ENCODE measurements at regions not wholly inside any gene's neighbourhood (a gene's known extent, or its start where the extent isn't known, plus 50 kb on each side); places are given as distances from the start of the nearest gene placed in this dataset.

- H3K4me3 ChIP-seq: no peak overlapping the region
- TF ChIP-seq CTCF (IDR thresholded peaks at IDR 0.05; ENCODE audit: low read depth, low read length): no peak
- no peak overlapping the region for H3K27ac ChIP-seq
- H3K36me3 ChIP-seq: no peaks in the 10 kb centered on the region
- H3K9me3 ChIP-seq (ENCODE audit: low read depth): no peaks in the 10 kb centered on the region
- no peaks in the 10 kb centered on the region for H3K4me1 ChIP-seq (ENCODE audit: low read depth)
- no peak for DNase-seq (ENCODE audit: low read depth in 1 of 2, low spot score in 1 of 2)
- H3K27me3 ChIP-seq: no peaks in the 10 kb centered on the region
Measured at GRCh38 chr9:26358836-26359235, 533.8 kb downstream of the CAAP1 start.

- no peak overlapping the region for H3K27ac ChIP-seq
- DNase-seq (ENCODE audit: low read depth in 1 of 2, low spot score in 1 of 2): no peak
- no peaks in the 10 kb centered on the region for H3K27me3 ChIP-seq
- no peak for TF ChIP-seq CTCF (IDR thresholded peaks at IDR 0.05; ENCODE audit: low read depth, low read length)
- no peaks in the 10 kb centered on the region for H3K4me1 ChIP-seq (ENCODE audit: low read depth)
- no peaks in the 10 kb centered on the region for H3K36me3 ChIP-seq
- H3K9me3 ChIP-seq (ENCODE audit: low read depth): no peaks in the 10 kb centered on the region
- no peak overlapping the region for H3K4me3 ChIP-seq
Measured at GRCh38 chr9:26357803-26358344, 534.7 kb downstream of the CAAP1 start.

GRCh38 chr9:26356491-26356890, 536.1 kb downstream of the CAAP1 start:
- Histone ChIP-seq H3K36me3 (no peaks in the 10 kb centered on the region), H3K9me3 (ENCODE audit: low read depth) (no peaks in the 10 kb centered on the region), H3K27me3 (no peaks in the 10 kb centered on the region), H3K27ac (no peak overlapping the region), H3K4me1 (ENCODE audit: low read depth) (no peaks in the 10 kb centered on the region), H3K4me3 (no peak overlapping the region)
- no peak for DNase-seq (ENCODE audit: low read depth in 1 of 2, low spot score in 1 of 2)
- TF ChIP-seq CTCF (IDR thresholded peaks at IDR 0.05; ENCODE audit: low read depth, low read length): no peak

- Histone ChIP-seq H3K9me3 (ENCODE audit: low read depth) (no peaks in the 10 kb centered on the region), H3K27me3 (no peaks in the 10 kb centered on the region), H3K4me3 (no peak overlapping the region)
Measured at GRCh38 chr9:26346942-26347477, 545.6 kb downstream of the CAAP1 start.

GRCh38 chr9:26341545-26341944, 551.1 kb downstream of the CAAP1 start:
- no peak for TF ChIP-seq CTCF (IDR thresholded peaks at IDR 0.05; ENCODE audit: low read depth, low read length)
- H3K27ac ChIP-seq: no peak overlapping the region
- no peaks in the 10 kb centered on the region for H3K9me3 ChIP-seq (ENCODE audit: low read depth)
- DNase-seq (ENCODE audit: low read depth in 1 of 2, low spot score in 1 of 2): no peak
- no peaks in the 10 kb centered on the region for H3K27me3 ChIP-seq
- H3K4me1 ChIP-seq (ENCODE audit: low read depth): no peaks in the 10 kb centered on the region
- H3K4me3 ChIP-seq: no peak overlapping the region
- no peaks in the 10 kb centered on the region for H3K36me3 ChIP-seq

More at GRCh38 chr9:26346942-26347477, 545.6 kb downstream of the CAAP1 start:
- Histone ChIP-seq H3K27ac (no peak overlapping the region), H3K4me1 (ENCODE audit: low read depth) (no peaks in the 10 kb centered on the region), H3K36me3 (no peaks in the 10 kb centered on the region)
- no peak for TF ChIP-seq CTCF (IDR thresholded peaks at IDR 0.05; ENCODE audit: low read depth, low read length)
- DNase-seq (ENCODE audit: low read depth in 1 of 2, low spot score in 1 of 2): no peak
